WI38 (cell line): ENCODE measurements at regions not wholly inside any gene's neighbourhood (a gene's known extent, or its start where the extent isn't known, plus 50 kb on each side); places are given as distances from the start of the nearest gene placed in this dataset.

ENCODE experiments used
- H3K4me3 ChIP-seq: 2 replicates; pipeline ENCODE4 v1.5.1; 2011; ENCODE audit warnings: low read depth, mild to moderate bottlenecking, control low read depth, low read length
- TF ChIP-seq, protein P1 (sequence below): IDR thresholded peaks from 2 replicates; pipeline ENCODE4 v1.5.1; 2012; ENCODE audit warnings: low read depth, mild to moderate bottlenecking, control low read depth, low read length

GRCh38 chr22:49215840-49216239 lies 611.8 kb downstream of the BRD1 start:
- TF ChIP-seq, protein P1, sequence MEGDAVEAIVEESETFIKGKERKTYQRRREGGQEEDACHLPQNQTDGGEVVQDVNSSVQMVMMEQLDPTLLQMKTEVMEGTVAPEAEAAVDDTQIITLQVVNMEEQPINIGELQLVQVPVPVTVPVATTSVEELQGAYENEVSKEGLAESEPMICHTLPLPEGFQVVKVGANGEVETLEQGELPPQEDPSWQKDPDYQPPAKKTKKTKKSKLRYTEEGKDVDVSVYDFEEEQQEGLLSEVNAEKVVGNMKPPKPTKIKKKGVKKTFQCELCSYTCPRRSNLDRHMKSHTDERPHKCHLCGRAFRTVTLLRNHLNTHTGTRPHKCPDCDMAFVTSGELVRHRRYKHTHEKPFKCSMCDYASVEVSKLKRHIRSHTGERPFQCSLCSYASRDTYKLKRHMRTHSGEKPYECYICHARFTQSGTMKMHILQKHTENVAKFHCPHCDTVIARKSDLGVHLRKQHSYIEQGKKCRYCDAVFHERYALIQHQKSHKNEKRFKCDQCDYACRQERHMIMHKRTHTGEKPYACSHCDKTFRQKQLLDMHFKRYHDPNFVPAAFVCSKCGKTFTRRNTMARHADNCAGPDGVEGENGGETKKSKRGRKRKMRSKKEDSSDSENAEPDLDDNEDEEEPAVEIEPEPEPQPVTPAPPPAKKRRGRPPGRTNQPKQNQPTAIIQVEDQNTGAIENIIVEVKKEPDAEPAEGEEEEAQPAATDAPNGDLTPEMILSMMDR, result no peak

DNA sequence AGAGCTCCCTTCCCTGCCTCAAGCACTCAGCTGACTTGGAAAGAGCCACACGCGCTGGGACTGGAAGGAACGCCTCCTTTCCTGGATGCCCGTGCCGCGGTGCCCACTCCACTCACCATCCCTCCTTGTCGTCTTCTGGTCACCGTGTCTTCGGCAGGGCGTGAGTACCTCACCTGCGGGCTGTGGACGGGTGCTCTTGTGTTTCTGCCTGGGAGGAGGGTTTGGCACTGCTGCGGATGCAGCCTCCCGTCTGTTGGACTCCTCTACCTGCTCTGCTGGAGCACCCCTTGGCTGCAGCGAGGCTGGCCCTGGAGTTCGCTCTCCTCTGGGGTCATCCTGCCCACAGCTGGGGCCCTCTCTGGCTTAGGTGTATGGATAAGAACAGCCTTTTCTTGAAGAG lies 612.7 kb downstream of the BRD1 start:
- H3K4me3 ChIP-seq, result no peak overlapping the region
- TF ChIP-seq, protein P1, result no peak

More at GRCh38 chr22:49215840-49216239, 611.8 kb downstream of the BRD1 start:
- no peak overlapping the region for H3K4me3 ChIP-seq

- H3K4me3 ChIP-seq, result no peak overlapping the region
- TF ChIP-seq, protein P1, result no peak
Measured at GRCh38 chr22:49213731-49214352, 613.8 kb downstream of the BRD1 start.

DNA sequence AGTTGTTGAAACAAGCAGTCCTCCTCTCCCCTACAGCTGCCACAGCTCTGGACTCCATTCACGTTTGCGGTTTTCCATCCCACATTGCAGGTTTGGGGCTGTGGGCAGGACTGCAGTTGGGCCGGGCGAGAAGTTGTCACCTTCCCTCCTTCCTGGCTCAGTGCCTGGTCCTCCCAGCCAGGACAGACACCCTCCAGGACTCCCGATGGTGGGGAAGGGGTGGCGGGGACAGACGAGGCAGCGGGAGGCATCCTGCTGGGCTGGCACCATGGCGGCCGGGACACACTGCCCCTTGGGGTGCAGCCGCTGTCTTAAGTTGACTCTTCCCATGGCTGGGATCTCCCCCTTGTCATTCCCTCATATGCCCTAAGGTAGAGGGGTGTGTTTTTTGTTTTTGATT lies 615.2 kb downstream of the BRD1 start:
- TF ChIP-seq, protein P1, result no peak
- H3K4me3 ChIP-seq, result no peak overlapping the region

DNA sequence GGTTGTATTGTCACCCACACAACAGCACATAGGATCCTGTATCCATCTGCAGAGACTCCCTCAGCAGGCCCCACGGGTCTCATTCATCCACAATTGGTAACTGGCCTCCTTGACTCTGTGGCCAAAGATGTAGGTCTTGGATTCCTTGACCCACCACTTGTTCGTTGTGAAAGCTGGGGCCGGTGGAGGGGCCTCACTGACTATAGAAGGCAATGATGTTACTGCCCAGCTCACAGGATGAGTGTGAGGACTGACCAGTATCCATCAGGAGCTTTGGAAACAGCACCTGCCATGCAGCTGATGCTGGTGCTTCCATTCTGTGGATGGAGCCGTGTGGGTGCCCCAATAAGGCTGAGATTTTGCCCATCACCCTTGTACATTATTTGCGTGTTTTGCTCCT lies 615.7 kb downstream of the BRD1 start:
- TF ChIP-seq, protein P1, result no peak
- no peak overlapping the region for H3K4me3 ChIP-seq

GRCh38 chr22:49211176-49211575 lies 616.5 kb downstream of the BRD1 start:
- no peak overlapping the region for H3K4me3 ChIP-seq
- TF ChIP-seq, protein P1, result no peak

DNA sequence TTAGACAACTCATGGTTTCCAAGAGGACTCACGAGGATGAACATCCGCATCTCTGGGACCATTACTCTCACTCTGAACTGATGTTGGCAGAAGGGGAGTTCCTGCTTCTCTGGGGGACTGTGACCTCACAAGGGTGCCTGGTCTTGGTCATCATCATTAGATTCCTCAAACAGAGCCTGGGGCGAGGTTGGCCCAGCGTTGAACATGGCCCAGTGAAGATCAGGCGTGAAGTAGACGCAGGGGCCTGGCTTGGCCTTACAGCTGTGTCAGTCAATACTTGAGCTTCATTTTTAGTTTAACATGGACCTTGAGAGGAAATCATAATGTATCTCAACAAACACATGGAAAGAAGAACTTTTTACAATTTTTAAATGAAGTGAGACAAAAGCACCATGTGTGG lies 617.1 kb downstream of the BRD1 start:
- H3K4me3 ChIP-seq, result no peak overlapping the region
- TF ChIP-seq, protein P1, result no peak
